Panc1 (cell line): ENCODE measurements at regions not wholly inside any gene's neighbourhood (a gene's known extent, or its start where the extent isn't known, plus 50 kb on each side); places are given as distances from the start of the nearest gene placed in this dataset.

Experiments
- ATAC-seq: fragments of 200-7000 bp; cut with Tn5 transposase; 2 replicates; pipeline ENCODE4 v1.9.1; 2020; ENCODE audit warnings: mild to moderate bottlenecking, moderate library complexity
- BruUV-seq: library from RNA; stranded (reverse); fragments of 400-500 nt; replicated peaks from 2 replicates; lab custom pipeline; 2021; lab: Mats Ljungman, UMichigan
- CTCF ChIA-PET: fragments of 300-600 bp; sonication (Branson Sonifier 250); formaldehyde crosslinking; loops from one replicate; lab custom pipeline; 2022; ENCODE audit warnings: antibody characterized with exemption; lab: Charles Lee
- POLR2A ChIA-PET: fragments of 300-600 bp; sonication (Branson Sonifier 250); formaldehyde crosslinking; loops from one replicate; lab custom pipeline; 2022; ENCODE audit warnings: antibody characterized with exemption; lab: Charles Lee
- DNase-seq: peaks from one replicate; pipeline ENCODE4 v3.0.0-alpha.2; 2010; ENCODE audit warnings: low read depth, low spot score
- H3K27ac ChIP-seq: 2 replicates; pipeline ENCODE4 v1.5.1; 2011; ENCODE audit warnings: mild to moderate bottlenecking, low read length, inconsistent platforms
- H3K27me3 ChIP-seq: fragments of 200-500 bp; sonication (Bioruptor generic); 2 replicates; pipeline ENCODE4 v1.6.0; 2014; ENCODE audit warnings: low read length, inconsistent platforms; ENCODE audit not compliant: control insufficient read depth, insufficient read depth
- H3K36me3 ChIP-seq: fragments of 200-500 bp; sonication (Bioruptor generic); 2 replicates; pipeline ENCODE4 v1.5.1; 2014; ENCODE audit warnings: inconsistent platforms, mild to moderate bottlenecking, low read length, moderate library complexity; ENCODE audit not compliant: control insufficient read depth, insufficient read depth
- H3K4me1 ChIP-seq: 2 replicates; pipeline ENCODE4 v1.5.1; 2011; ENCODE audit warnings: inconsistent platforms, mild to moderate bottlenecking, low read length, moderate library complexity; ENCODE audit not compliant: control insufficient read depth, insufficient read depth
- H3K4me3 ChIP-seq, 2 experiments: 2 replicates each; pipeline ENCODE4 v1.5.1; 2011 to 2012; ENCODE audit warnings: low read depth in 2 of 2, low read length in 2 of 2, mild to moderate bottlenecking in 2 of 2, inconsistent platforms in 1 of 2, moderate library complexity in 1 of 2
- H3K9me3 ChIP-seq: fragments of 200-500 bp; sonication (Bioruptor generic); 2 replicates; pipeline ENCODE4 v1.5.1; 2014; ENCODE audit warnings: low read depth, mild to moderate bottlenecking, inconsistent platforms, low read length, moderate library complexity; ENCODE audit not compliant: control insufficient read depth, insufficient read depth
- POLR2AphosphoS5 ChIP-seq: IDR thresholded peaks from 2 replicates; pipeline ENCODE4 v1.6.1; 2012; ENCODE audit warnings: mild to moderate bottlenecking, low read depth, low read length, moderate library complexity
- SIN3A ChIP-seq: IDR thresholded peaks from 2 replicates; pipeline ENCODE4 v1.6.1; 2012; ENCODE audit warnings: low read depth, mild to moderate bottlenecking, low read length, moderate library complexity, borderline replicate concordance; ENCODE audit not compliant: insufficient read depth
- TCF7L2 ChIP-seq: IDR thresholded peaks from 2 replicates; pipeline ENCODE4 v1.6.1; 2011; ENCODE audit warnings: mild to moderate bottlenecking, low read depth, low read length, inconsistent platforms
- in situ Hi-C: cut with HindIII; loops from 2 replicates; pipeline ENCODE4 v1.10.0; 2016; ENCODE audit warnings: low sequenced_read_pairs, low pct_unique_long_range_greater_than_20kb
- intact Hi-C: fragments of 100-400 bp; cut with micrococcal nuclease; formaldehyde crosslinking; loops from one replicate; pipeline ENCODE4 v1.10.0; 2022; ENCODE audit not compliant: unreplicated experiment
- TF ChIP-seq, protein P1 (sequence below), 2 experiments: IDR thresholded peaks; 2 replicates each; pipeline ENCODE4 v1.6.1; 2011 to 2012; ENCODE audit warnings: low read depth in 2 of 2, control low read depth in 1 of 2, low read length in 1 of 2, mild to moderate bottlenecking in 1 of 2, moderate library complexity in 1 of 2; ENCODE audit not compliant: insufficient read depth in 1 of 2
- TF ChIP-seq, protein P2 (sequence below): fragments of 450-650 bp; IDR thresholded peaks from 2 replicates; pipeline ENCODE4 v1.5.1; 2017; ENCODE audit warnings: mild to moderate bottlenecking

- intact Hi-C loops (no loop called here), in situ Hi-C loops (no loop called here)
- Histone ChIP-seq H3K27me3 (peaks cover 2% of the 10 kb centered on the region; the same call in 1 of the 2 replicates), H3K4me3 (no peak overlapping the region), H3K9me3 (no peaks in the 10 kb centered on the region), H3K27ac (no peak overlapping the region), H3K36me3 (no peaks in the 10 kb centered on the region), H3K4me1 (no peaks in the 10 kb centered on the region)
- BruUV-seq = no TSS peak
- ChIA-PET CTCF (no interaction called here), POLR2A (no interaction called here)
- TF ChIP-seq, protein P1, sequence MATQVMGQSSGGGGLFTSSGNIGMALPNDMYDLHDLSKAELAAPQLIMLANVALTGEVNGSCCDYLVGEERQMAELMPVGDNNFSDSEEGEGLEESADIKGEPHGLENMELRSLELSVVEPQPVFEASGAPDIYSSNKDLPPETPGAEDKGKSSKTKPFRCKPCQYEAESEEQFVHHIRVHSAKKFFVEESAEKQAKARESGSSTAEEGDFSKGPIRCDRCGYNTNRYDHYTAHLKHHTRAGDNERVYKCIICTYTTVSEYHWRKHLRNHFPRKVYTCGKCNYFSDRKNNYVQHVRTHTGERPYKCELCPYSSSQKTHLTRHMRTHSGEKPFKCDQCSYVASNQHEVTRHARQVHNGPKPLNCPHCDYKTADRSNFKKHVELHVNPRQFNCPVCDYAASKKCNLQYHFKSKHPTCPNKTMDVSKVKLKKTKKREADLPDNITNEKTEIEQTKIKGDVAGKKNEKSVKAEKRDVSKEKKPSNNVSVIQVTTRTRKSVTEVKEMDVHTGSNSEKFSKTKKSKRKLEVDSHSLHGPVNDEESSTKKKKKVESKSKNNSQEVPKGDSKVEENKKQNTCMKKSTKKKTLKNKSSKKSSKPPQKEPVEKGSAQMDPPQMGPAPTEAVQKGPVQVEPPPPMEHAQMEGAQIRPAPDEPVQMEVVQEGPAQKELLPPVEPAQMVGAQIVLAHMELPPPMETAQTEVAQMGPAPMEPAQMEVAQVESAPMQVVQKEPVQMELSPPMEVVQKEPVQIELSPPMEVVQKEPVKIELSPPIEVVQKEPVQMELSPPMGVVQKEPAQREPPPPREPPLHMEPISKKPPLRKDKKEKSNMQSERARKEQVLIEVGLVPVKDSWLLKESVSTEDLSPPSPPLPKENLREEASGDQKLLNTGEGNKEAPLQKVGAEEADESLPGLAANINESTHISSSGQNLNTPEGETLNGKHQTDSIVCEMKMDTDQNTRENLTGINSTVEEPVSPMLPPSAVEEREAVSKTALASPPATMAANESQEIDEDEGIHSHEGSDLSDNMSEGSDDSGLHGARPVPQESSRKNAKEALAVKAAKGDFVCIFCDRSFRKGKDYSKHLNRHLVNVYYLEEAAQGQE (IDR thresholded peaks at IDR 0.05; ENCODE audit: insufficient read depth in 1 of 2, low read depth in 2 of 2, low read length in 1 of 2) = no peak
- TF ChIP-seq SIN3A (no peak), TCF7L2 (no peak), POLR2AphosphoS5 (no peak)
- TF ChIP-seq, protein P2, sequence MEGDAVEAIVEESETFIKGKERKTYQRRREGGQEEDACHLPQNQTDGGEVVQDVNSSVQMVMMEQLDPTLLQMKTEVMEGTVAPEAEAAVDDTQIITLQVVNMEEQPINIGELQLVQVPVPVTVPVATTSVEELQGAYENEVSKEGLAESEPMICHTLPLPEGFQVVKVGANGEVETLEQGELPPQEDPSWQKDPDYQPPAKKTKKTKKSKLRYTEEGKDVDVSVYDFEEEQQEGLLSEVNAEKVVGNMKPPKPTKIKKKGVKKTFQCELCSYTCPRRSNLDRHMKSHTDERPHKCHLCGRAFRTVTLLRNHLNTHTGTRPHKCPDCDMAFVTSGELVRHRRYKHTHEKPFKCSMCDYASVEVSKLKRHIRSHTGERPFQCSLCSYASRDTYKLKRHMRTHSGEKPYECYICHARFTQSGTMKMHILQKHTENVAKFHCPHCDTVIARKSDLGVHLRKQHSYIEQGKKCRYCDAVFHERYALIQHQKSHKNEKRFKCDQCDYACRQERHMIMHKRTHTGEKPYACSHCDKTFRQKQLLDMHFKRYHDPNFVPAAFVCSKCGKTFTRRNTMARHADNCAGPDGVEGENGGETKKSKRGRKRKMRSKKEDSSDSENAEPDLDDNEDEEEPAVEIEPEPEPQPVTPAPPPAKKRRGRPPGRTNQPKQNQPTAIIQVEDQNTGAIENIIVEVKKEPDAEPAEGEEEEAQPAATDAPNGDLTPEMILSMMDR = no peak
- DNase-seq (no peak), ATAC-seq (no peak)
These were observed 82.9 kb upstream of the CCDC85A start for GRCh38 chr2:56100791-56101312.

DNA sequence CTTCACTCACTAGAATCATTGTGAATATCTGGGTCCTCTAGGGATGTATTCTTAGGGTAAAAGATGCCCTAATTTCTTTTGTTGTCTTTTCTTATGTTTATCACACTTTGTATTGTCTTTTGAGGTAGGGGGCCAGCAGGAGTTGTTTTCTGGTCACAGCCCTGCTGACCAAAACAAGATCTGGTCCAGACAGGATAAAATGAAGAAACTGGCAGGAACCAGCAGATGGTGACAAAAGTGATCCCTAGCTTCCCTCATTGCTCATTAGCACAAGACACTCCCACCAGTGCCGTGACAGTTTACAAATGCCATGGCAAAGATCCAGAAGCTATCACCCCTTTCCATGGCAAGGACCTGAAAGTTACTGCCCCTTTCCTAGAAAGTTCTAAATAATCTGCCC lies 81.7 kb upstream of the CCDC85A start:
- intact Hi-C loops = no loop called here
- no peaks in the 10 kb centered on the region for H3K4me1 ChIP-seq
- no peak overlapping the region for H3K4me3 ChIP-seq
- H3K36me3 ChIP-seq = no peaks in the 10 kb centered on the region
- ATAC-seq (no peak), DNase-seq (no peak)
- ChIA-PET CTCF (no interaction called here), POLR2A (interaction anchor here (0.6 kb wide), 1 partner anchor 1726 kb away, joined by 7 read pairs; no protein-coding TSS in a partner anchor)
- in situ Hi-C loops = no loop called here
- H3K9me3 ChIP-seq = no peaks in the 10 kb centered on the region
- BruUV-seq = no TSS peak
- H3K27me3 ChIP-seq = peaks cover 2% of the 10 kb centered on the region; the same call in 1 of the 2 replicates
- no peak overlapping the region for H3K27ac ChIP-seq
- TF ChIP-seq POLR2AphosphoS5 (no peak), TCF7L2 (no peak), SIN3A (no peak)
- TF ChIP-seq, protein P1 (IDR thresholded peaks at IDR 0.05; ENCODE audit: insufficient read depth in 1 of 2, low read depth in 2 of 2, low read length in 1 of 2) = no peak
- TF ChIP-seq, protein P2 = no peak
